ENCODE measurements at regions not wholly inside any gene's neighbourhood (a gene's known extent, or its start where the extent isn't known, plus 50 kb on each side); places are given as distances from the start of the nearest gene placed in this dataset.
"Not testable (repeated sequence)": the region's sequence is repeated elsewhere in the genome, so short reads cannot be mapped to it uniquely, and the experiment has no call there.

DNA sequence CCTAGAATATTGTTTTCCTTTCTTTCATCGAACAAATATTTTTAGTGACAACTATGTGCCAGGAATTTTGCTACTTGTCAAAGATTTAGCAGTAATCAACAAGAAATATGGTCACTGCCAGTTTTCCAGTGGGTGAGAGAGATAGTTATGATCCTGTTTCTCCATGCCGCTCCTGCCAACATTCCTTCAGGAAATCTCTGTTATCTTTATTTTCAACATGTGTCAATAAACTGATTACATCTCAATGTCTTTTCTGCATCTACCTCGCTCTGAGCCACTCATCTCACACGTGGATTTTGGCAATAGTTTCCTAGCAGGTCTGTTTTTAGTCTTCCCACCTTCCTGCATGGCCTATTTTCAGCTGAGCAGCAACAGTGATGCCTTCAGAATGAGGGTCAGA is 650.0 kb upstream of the STXBP6 start:
- no peak for DNase-seq

DNA sequence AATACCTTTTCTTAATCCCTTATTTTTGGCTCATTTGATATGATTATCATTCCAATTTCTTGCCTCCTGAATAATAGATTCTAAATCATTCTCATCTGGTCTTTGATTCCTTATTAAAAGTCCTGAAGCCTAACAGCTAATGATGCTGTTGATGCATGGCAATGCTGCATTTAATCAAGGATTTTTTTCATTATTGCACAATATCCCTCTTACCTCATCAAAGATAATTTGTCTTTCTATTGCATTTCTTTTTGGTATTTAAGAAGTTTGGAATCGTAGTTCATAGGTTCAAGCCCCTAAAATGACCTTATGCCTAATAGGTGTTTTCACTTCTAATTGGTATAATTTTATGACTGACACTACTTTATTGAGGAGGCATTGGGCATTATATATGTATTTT is 648.2 kb upstream of the STXBP6 start:
- no peak for DNase-seq

DNA sequence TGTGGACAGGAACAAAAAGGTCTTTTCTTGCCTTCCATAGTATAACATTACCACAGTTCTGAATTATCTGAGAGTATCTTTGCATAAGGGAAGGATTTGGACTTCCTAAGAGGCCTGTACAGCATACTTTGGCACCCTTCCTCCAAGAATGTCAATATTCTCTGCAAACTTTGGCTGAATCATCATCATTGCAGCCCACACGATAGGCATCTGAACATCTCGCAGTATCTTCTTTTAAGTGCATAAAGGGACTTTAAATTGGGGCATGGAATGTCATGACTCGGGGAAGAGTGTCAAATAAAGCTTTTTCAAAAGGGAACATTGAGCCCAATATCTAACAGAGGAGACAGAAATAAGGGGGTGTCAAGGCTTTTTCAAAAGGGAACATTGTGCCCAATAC is 646.2 kb upstream of the STXBP6 start:
- no peak for DNase-seq

DNA sequence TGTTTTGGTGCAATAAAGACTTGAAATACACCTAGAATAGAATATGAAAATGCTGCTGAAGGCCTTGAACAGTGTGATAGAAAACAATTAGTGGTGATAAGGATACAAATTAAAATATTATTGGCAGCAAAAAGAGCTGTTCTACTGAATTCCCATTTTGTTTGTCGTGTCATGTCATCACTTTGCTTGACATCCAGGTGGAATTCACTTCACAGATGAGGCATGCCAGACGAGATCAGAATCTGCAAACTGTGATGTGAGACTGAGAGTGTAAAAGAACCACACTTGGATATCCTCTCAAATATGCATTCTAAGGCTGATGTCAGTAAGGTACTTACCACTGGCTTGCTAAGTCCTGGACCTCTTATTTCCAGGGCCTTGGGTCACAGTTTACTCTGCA is 635.1 kb upstream of the STXBP6 start:
- no peak for DNase-seq

DNA sequence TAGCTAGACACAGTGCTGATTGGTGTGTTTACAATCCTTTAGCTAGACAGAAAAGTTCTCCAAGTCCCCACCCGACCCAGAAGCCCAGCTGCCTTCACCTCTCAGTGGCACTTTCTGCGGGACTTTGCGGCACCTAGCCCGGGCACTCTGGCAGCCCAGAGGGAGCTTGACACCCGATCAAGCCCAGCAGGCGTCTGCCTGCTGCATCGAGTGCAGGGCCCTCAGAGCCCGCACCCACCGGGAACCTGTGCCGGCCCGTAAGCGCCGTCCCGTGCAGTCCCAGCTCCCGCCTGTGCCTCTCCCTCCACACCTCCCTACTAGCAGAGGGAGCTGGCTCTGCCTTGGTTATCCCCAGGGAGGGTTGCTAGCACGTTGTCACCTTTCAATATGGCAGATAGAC is 631.0 kb upstream of the STXBP6 start:
- DNase-seq = no peak

DNA sequence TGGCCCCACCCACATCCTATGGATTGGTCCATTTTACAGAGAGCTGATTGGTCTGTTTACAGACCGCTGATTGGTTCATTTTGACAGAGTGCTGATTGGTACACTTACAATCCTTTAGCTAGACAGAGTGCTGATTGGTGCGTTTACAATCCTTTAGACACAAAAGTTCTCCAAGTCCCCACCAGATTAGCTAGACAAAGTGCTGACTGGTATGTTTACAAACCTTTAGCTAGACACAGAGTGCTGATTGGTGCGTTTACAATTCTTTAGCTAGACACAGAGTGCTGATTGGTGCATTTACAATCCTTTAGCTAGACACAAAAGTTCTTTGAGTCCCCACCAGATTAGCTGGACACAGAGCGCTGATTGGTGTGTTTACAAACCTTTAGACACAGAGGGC is 630.6 kb upstream of the STXBP6 start:
- not testable (repeated sequence) for DNase-seq

DNA sequence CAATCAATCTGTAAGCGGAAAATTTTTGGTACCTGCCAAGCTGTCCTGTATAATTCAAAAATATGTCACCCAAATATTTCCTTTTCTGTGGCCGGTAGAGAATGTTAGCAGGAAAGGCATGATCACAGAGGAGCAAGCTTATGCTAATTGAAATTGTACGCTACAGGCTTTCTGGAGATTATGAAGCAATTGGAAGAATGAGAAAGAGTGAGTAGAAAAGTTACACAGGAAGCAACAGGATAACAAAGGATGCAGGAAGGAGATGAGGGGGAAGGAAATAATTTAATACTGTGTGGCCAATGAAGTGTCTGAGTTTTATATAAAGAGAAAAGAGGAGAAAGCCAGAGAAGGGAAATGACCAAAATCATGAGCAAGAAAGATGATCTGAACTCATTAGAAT is 627.2 kb upstream of the STXBP6 start:
- no peak for DNase-seq

DNA sequence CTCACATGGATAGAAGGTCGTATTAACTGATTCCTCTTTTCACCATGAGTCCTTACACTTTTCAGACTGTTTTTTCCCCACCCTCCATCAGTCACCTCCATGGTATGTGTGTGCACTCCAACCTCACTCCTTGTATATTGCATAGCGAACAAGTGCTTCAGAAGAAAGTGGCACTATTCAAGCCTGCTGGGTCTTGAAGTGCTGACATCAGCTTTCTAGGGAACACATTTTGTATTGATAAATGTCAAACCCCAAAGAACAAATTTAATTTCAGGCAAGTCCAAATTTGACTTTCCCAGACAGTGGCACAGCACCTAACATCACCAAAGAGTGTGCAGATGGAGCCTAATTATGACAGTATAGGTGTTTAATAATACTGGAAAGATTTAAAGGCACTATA is 617.4 kb upstream of the STXBP6 start:
- no peak for DNase-seq

DNA sequence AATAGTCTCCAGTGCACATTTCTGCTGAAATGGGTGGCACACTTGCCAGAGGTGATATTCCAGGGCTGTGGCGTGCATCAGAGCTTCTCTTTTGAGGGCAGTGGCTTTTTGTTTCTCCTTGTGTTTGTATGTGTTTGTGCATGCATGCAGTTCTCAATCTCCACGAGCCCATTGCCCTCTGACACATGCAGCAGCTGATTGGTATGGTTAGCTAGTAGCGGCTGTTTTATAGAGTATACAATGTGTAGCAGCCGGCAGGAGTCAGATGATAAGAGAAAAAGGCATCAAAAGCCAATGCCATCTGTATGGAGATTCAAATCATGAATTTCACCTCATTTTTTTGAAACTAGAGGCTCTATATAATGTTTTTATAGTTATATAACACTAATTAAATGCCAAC is 616.9 kb upstream of the STXBP6 start:
- DNase-seq = no peak

DNA sequence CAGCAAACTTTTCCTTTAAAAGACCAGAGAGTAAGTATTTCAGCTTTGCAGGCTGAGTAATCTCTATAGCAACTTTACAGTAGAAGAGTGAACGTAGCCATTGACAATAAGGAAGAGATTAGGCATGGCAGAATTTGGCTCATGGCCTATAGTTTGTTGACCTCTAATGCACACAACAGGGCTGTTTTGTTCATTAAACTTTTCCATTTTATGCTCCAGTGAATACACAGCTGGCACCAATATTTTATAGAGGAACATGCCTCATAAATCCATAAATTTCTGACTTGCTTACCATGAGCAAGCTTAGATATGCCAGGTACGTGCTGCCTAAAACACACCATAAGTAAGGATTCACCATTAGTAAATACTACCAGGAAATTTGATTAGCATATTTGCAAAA is 609.0 kb upstream of the STXBP6 start:
- no peak for DNase-seq

DNA sequence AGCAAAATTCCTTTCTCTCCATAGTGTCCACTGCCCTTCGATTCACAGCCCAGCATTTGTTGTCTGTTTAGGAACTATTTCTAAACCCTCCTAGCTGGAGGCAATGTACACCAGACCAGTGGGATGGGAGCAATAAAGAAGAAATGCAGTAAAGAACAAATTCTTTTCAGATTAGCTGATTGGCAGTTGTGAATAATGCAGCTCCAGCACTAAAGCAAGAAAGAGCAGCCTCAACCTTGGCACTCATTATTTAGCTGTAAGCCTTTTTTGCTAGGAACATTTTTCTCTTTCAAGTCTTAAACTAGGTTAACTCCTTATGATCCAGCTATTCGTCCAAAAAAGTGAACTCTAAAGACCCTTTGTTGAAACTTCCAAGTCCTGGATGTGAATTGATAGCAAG is 580.5 kb upstream of the STXBP6 start:
- no peak for DNase-seq

DNA sequence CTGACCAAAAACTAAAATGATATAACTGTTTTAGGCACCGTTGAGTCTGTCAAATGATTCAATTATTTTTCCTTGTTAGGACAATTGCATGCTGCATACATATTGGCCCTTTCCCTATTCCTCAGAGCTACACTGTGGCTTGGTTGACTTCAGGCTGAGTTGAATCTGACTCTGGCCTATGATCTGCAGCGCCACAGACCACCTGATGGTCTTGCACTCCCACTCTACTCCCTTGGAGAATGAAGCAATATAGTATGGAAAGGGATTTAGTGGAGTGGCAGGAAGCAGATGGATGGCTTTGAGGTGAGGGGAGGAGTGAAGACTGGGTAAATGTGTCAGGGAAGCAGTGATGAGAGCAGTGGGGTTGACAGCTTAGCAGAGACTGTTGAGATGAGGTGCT is 579.0 kb upstream of the STXBP6 start:
- no peak for DNase-seq

DNA sequence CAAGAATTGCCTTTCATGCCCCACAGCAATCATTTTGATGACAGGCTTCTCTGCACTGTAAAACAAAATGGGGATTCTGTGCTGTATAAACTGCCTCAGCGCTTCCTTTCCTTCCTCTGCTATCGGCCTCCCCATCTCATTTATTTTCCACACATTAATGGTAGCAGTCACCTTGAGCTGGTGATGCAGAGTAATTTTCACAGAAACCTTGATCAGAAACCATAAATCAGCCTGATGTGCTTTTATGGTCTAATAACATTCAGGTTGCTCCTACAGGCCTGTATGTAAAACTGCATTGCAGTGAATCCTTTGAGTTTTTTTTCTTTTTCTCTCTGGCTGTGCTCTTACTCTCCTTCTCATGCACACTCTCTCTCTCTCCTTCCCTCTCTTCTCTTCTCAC is 578.4 kb upstream of the STXBP6 start:
- DNase-seq = no peak

DNA sequence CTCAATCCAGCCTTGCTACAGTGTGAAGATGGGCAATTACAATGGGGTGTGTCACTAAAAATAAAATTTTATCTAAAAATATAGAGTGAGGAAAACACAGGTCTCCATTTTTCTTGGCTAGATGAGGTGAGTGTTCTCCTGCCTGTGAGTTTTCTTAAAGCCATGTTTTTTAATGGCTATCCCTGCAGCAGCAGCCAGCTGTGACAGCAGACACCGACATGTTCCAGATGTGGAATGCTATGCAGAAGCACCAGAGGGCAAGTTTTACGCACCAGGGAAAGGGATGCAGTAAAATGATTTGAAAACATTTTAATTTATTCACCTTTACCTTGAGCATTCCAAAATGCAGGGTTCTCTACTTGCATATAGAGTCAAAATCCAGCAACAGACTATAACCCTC is 577.0 kb upstream of the STXBP6 start:
- no peak for DNase-seq

DNA sequence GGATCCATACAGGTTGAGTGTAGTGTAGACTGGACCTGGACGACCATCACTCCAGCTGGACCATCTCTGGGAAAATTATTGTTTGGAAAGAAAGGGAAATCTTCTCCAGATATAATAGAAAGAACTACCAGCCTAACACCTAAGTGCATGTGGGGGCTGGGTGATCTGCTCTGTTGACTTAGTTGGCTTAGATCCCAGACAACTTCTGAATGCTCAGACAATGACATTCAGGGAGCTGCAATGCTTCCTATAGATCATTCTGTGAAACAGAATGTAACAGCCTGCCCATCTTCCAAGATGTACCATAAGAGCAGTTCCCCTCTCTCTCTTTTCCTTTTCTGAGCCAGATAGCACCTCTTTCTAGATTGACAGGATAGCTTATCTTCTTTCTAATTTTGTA is 572.8 kb upstream of the STXBP6 start:
- no peak for DNase-seq

DNA sequence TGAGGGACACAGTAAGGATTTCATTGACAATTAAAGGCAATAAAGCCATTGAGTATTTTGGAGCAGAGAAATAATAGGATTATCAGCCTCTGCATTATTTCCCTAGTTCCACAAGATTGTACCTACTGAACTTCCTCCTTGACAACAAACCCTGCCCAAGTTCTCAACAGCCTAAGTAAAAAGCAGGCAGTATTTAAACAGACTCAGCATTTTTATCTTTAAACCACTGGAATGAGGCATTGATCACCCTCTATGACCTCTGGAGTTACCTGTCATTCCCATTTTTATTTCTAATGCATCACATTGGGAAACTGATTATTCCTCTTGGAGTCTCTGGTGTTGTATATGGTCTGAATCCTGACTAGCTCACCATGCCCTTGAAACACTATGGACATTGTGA is 570.6 kb upstream of the STXBP6 start:
- DNase-seq = no peak

DNA sequence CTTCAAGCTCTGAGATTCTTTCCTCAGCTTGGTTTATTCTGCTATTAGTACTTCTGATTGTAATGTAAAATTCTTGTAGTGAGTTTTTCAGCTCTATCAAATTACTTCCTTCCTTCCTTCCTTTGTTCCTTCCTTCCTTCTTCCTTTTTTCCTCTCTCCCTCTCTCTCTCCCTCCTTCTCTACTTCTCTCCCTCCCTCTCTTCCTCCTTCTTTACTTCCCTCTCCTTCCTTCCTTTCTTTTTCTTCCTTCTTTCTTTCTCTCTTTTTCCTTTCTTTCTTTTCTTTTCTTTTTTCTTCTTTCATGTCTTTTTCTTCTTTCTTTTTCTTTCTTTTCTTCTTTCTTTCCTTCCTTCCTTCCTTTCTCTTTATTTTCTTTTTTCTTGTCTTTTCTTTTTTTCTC is 565.2 kb upstream of the STXBP6 start:
- DNase-seq = no peak

DNA sequence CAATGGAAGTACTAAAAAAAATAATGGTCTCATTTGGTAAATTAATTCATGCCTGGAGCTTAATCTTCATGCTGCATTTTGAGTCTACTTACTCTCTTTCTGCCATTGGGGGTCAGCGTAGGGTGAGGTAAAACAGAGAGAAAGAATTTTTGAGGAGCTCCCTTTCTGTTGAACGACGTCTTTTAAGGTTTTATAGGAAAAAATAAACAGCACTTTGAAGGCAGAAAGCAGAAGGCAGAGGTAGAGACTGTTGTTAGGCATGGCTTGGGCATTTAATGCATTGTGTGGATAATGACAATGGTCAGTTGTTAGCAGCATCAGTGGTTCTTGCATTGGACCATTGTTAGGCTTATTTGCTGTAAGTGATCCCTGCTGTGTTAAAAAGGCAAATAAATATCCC is 557.2 kb upstream of the STXBP6 start:
- no peak for DNase-seq

DNA sequence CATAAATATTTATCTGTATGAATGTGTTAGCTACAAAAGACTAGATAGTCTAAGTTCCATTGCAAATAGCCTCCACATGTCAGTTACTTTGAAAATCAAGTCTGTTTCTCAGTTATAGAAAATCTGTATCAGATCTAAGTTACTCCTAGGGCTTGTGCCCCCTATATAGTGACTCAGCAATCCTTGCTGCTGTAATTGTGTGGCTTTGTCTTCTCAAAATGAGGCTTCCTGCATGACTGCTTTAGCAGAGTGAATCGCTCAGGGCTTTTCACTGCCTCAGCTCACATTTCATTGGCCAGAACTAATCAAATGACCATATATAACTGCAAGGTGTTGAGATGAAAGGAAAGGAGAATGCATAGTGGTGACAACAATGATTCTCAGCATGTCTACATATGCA is 552.2 kb upstream of the STXBP6 start:
- no peak for DNase-seq

DNA sequence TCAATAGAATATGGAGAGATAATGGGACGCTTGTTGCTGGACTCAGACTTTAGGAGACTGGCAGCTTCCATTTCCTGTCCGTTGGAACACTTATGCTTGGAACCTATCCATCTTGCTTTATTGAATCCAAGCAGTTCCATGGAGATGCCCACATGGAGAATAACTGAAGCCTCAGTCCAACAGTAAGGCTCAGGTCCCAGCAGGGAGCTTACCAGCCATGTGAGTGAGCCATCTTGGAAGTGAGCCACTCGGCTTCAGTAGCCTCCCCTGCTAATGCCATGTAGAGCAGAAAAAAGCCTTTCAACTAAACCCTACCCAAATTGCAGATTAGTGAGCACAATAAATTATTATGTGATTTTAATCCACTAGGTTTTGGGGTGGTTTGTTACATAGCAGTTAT is 538.8 kb upstream of the STXBP6 start:
- no peak for DNase-seq

DNA sequence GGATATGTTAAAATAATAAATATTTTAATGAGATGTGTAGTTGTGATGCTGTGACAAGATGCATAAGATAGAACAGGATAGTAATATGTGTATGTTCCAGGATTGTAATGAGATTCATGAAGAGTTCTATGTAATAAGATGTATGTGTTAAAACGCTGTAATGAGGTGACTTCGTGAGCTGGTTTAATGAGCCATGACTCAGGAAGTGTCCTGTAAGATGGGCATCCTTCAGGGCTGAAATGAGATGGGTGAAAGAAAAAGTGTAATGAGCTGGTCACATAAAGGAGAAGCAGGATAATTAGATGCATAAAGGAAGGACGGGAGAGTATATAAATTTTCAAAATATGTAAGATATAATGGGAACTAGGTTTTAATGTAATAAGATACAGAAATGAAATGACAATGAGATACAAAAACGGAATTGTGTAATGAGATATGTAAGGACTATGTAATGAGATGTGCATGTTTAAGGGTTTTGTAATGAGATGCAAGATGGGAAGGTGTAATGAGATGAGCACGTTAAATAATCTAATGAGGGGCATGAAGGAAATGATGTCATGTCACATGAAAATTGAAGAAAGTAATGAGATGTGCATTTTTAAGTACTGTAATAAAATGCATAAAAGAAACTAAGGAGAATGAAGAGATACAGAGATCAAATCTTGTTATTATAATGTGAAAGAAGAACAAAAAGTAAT is 524.8 kb upstream of the STXBP6 start:
- no peak for DNase-seq

DNA sequence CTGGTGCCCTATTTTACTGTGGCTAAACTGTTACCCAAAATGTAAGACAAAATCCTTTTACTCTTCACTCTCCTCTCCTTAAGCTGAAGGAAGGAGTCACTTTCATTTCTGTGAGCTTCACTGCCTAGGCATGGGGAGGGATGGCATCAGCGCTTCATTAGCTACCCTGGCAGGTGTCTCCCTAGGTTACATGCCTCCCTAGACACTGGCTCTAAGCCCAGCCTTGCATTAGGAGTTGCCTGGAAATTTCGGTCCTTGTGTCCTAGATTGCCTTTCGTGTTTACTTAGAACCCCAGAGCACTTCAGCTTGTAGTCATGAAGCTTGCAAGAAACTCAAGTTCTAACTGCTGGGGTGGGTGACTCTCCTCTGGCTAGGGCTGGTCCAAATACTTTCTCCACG is 520.5 kb upstream of the STXBP6 start:
- no peak for DNase-seq

DNA sequence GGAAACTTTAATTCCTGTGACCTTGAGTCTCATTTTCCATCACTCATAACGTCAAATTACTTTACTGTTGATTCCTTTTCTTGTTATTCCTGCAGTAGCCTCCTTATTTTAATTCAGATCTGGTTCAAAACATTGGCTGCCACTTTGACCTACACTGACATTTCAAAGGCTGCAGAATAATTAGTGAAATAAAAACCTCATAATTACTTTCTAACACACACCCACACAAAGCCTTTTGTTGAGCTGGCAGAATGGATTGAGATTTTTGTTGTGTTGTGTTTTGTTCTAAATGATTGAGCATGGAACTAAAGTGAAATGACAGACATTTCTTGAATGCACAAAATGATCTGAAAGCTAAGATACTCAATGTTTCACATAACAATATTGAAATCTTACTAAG is 507.5 kb upstream of the STXBP6 start:
- DNase-seq = no peak

DNA sequence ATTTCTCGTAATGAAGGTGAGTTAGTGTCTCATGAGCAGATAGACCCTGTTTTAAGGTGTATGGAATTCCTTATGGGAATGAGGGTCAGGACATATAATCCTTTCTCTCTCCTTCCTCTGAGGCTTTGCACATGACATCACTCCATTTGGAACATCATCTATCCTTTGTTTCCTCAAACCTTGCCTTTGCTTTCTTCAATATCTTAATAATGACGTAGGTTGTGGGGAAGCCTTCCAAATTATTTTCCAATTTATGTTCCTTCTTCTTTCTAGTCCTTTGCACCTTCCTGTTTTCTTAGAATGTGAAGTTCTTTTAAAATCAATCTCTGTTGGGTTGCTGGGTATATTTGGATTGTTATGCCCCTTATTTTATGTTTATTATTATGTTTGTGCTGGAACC is 502.9 kb upstream of the STXBP6 start:
- DNase-seq = no peak

DNA sequence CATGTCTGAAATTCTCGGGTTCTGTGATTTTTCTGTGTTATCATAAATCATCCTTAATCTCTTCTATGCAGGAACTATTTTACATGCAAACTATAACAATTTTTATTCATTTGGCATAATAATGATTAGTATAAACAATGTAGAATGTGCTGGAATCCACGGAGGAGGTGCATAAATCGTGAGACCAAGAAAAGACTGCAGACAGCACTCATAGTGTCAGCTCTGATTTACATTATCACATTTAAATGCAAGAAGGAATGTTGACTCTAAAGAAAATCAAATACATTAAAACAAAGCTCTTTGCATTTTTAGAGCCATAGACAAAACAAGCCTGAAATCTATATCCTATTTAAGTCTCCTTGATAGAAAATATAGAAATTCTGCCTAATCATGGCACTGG is 501.7 kb upstream of the STXBP6 start:
- no peak for DNase-seq

DNA sequence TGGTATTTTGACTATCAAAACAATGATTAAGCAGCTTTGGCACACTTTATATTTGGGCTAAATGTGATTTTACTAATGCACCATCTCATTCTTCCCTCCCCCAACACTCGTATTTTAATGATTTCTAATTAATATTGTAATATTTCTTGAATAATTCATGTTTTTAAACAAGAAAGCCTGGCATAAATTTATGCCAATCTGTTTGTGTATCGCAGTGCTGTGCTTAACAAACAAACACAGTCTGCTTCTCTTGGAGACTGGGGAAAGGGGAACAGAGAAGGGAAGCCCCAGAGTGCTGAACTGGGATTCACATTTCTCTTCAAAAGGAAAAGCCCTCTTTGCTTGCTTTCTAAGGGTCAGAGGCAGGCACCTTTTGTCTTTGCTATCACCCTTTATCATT is 496.9 kb upstream of the STXBP6 start:
- DNase-seq = no peak
